Peyer's patch (tissue), 4 donors: ENCODE measurements at regions not wholly inside any gene's neighbourhood (a gene's known extent, or its start where the extent isn't known, plus 50 kb on each side); places are given as distances from the start of the nearest gene placed in this dataset.

Experiments
- POLR2A ChIP-seq, 2 donors: fragments of 450-650 bp; IDR thresholded peaks; one replicate each; pipeline ENCODE4 v1.5.1; 2017; ENCODE audit warnings: antibody characterized with exemption in 2 of 2, mild to moderate bottlenecking in 2 of 2, moderate library complexity in 2 of 2
- TF ChIP-seq, protein P1 (sequence below), 6 experiments: fragments of 450-650 bp in 4 of 6; fragments of 200-600 bp in 2 of 6; sonication (generic) in 1 of 6; IDR thresholded peaks; one replicate each; pipeline ENCODE4 v1.5.1; 2017 to 2019; ENCODE audit warnings: antibody characterized with exemption in 6 of 6, mild to moderate bottlenecking in 3 of 6, moderate library complexity in 1 of 6

DNA sequence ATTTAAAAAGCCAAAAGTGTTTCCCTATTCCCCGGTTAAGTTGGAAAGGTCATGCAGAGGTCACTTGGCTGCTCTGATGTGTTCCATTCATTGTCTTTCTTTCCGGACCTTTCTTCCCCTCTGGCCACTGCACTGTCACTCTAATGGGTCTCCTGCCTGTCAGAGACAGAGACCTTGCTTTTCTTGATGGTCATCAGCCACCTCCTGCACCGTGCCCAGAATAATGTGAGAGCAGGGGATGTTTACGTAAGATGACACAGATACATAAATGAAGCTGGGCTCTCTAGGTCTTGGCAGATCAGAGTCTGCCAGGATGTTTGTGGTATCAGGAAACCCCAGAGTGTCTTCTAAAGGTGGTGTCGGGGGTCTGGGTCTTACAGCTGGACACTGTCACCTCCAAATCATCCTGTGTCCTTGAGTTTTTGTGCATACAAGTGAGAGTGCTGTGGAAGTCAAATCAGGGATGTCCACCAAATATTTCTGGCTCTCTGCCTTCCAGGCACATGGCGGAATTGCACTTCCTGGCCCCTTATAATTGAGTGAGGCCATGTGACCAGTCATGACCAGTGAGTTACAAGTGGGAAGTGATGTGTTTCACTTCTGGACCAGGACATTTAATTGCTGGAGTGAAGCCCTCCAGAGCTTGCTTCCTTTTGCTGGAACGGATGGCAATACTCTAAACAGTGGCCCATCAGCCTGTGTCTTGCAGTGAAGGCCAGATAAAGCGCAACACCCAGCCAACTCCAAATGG lies 130.6 kb upstream of the ATP6AP2 start:
- no peak for TF ChIP-seq POLR2A (IDR thresholded peaks at IDR 0.05)
- TF ChIP-seq, protein P1, sequence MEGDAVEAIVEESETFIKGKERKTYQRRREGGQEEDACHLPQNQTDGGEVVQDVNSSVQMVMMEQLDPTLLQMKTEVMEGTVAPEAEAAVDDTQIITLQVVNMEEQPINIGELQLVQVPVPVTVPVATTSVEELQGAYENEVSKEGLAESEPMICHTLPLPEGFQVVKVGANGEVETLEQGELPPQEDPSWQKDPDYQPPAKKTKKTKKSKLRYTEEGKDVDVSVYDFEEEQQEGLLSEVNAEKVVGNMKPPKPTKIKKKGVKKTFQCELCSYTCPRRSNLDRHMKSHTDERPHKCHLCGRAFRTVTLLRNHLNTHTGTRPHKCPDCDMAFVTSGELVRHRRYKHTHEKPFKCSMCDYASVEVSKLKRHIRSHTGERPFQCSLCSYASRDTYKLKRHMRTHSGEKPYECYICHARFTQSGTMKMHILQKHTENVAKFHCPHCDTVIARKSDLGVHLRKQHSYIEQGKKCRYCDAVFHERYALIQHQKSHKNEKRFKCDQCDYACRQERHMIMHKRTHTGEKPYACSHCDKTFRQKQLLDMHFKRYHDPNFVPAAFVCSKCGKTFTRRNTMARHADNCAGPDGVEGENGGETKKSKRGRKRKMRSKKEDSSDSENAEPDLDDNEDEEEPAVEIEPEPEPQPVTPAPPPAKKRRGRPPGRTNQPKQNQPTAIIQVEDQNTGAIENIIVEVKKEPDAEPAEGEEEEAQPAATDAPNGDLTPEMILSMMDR (IDR thresholded peaks at IDR 0.05): no peak
